ENCODE measurements at regions not wholly inside any gene's neighbourhood (a gene's known extent, or its start where the extent isn't known, plus 50 kb on each side); places are given as distances from the start of the nearest gene placed in this dataset.

DNA sequence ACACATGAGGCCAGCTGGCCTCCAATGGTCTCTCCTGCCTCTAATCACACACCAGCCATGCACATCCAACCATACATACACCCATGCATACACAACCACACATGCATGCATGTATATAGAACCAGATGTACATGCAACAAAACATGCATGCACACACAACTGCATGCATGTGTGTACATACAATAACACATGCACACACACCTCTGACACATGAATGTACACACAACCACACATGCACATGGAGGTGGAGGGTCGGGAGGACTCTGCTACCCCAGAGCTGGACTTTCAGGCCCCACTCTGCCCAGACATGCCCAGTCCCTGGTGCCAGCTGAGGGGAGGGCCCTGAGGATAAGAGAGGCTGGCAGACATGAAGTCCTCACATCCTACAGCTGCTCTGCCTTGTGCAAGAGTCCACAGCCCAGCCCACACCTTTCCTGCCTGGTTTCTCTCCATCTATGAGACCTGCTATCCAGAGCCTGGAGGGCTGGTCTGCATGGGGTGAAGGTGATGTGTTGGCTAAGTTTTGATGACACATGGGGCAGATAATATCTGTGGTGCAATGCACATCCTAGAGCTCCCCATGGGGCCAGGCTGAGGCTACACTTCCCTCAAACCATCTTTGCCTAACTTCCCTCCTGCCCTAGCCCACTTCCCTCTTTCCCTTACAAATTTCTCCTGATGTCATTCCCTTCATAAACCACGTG is 50.9 kb upstream of the SDK2 start (continued):
- TF ChIP-seq, protein P1, sequence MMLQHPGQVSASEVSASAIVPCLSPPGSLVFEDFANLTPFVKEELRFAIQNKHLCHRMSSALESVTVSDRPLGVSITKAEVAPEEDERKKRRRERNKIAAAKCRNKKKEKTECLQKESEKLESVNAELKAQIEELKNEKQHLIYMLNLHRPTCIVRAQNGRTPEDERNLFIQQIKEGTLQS (IDR thresholded peaks at IDR 0.05; ENCODE audit: insufficient read depth, low read depth, low read length) = no peak
- TF ChIP-seq GTF2F1 (IDR thresholded peaks at IDR 0.05; ENCODE audit: borderline replicate concordance, low read depth, low read length) = no peak
